KMS-11 (cell line): ENCODE measurements at regions not wholly inside any gene's neighbourhood (a gene's known extent, or its start where the extent isn't known, plus 50 kb on each side); places are given as distances from the start of the nearest gene placed in this dataset.

ENCODE experiments used
- H2AFZ ChIP-seq: fragments of 200-600 bp; sonication (generic); 2 replicates; pipeline ENCODE4 v1.6.1; 2016; ENCODE audit warnings: antibody characterized with exemption, mixed run types, low read depth
- H3K27ac ChIP-seq: fragments of 200-600 bp; sonication (generic); 2 replicates; pipeline ENCODE4 v1.6.1; 2016; ENCODE audit warnings: mild to moderate bottlenecking, mixed run types
- H3K27me3 ChIP-seq: fragments of 200-600 bp; sonication (generic); 2 replicates; pipeline ENCODE4 v1.6.1; 2017; ENCODE audit warnings: mild to moderate bottlenecking, low read depth, mixed run types, moderate library complexity; ENCODE audit not compliant: insufficient read depth
- H3K36me3 ChIP-seq: fragments of 200-600 bp; sonication (generic); 2 replicates; pipeline ENCODE4 v1.6.1; 2017; ENCODE audit warnings: mild to moderate bottlenecking, mixed run types; ENCODE audit not compliant: insufficient read depth
- H3K4me1 ChIP-seq: fragments of 200-600 bp; sonication (generic); 2 replicates; pipeline ENCODE4 v1.6.1; 2016; ENCODE audit warnings: mild to moderate bottlenecking, low read depth, mixed run types; ENCODE audit not compliant: poor library complexity, severe bottlenecking
- H3K4me2 ChIP-seq: fragments of 200-600 bp; sonication (generic); 2 replicates; pipeline ENCODE4 v1.7.0; 2016; ENCODE audit warnings: mild to moderate bottlenecking, mixed run types
- H3K4me3 ChIP-seq: fragments of 200-600 bp; sonication (generic); IDR thresholded peaks from 2 replicates; pipeline ENCODE4 v1.6.1; 2017; ENCODE audit warnings: low read depth, low read length, mixed read lengths; ENCODE audit not compliant: insufficient read depth
- H3K79me2 ChIP-seq: fragments of 200-600 bp; sonication (generic); 2 replicates; pipeline ENCODE4 v1.6.1; 2016; ENCODE audit warnings: low read depth, mixed run types; ENCODE audit not compliant: insufficient read depth
- H3K9ac ChIP-seq: fragments of 200-600 bp; sonication (generic); 2 replicates; pipeline ENCODE4 v1.6.1; 2016; ENCODE audit warnings: mild to moderate bottlenecking, mixed run types
- H4K20me1 ChIP-seq: fragments of 200-600 bp; sonication (generic); 2 replicates; pipeline ENCODE4 v1.6.1; 2016; ENCODE audit warnings: mild to moderate bottlenecking, mixed run types; ENCODE audit not compliant: insufficient read depth
- TF ChIP-seq, protein P1 (sequence below): fragments of 200-600 bp; sonication (generic); conservative IDR thresholded peaks from 2 replicates; pipeline ENCODE4 v1.6.1; 2017; ENCODE audit warnings: low read depth, mild to moderate bottlenecking, antibody characterized with exemption, low read length, moderate library complexity, mixed read lengths

DNA sequence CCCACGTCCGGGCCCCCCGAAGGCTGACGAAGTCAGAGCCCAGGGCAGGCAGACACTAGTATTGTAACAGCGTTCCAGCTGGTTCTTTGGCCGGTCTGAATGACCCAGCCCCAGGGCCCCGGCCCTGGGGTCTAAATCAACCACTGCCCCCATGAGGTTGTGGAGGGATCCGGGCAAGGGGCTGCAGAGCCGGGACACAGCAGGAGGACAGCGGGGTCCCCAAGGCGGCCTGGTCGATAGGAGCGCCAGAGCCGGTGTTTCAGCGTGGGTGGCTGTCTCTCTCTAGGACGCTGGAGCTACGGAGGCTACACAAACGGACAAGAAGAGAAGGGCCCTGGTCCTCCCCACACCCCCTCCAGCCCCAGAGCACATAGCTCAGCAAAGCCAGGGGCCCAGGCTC lies 101.8 kb downstream of the RBFOX3 start:
- no peak overlapping the region for H3K4me3 ChIP-seq
- no peak overlapping the region for H2AFZ ChIP-seq
- no peaks in the 10 kb centered on the region for H3K79me2 ChIP-seq
- TF ChIP-seq, protein P1, sequence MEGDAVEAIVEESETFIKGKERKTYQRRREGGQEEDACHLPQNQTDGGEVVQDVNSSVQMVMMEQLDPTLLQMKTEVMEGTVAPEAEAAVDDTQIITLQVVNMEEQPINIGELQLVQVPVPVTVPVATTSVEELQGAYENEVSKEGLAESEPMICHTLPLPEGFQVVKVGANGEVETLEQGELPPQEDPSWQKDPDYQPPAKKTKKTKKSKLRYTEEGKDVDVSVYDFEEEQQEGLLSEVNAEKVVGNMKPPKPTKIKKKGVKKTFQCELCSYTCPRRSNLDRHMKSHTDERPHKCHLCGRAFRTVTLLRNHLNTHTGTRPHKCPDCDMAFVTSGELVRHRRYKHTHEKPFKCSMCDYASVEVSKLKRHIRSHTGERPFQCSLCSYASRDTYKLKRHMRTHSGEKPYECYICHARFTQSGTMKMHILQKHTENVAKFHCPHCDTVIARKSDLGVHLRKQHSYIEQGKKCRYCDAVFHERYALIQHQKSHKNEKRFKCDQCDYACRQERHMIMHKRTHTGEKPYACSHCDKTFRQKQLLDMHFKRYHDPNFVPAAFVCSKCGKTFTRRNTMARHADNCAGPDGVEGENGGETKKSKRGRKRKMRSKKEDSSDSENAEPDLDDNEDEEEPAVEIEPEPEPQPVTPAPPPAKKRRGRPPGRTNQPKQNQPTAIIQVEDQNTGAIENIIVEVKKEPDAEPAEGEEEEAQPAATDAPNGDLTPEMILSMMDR: no peak
- H3K4me1 ChIP-seq: no peaks in the 10 kb centered on the region
- peaks cover 73% of the 10 kb centered on the region for H3K27me3 ChIP-seq
- no peak overlapping the region for H3K4me2 ChIP-seq
- H4K20me1 ChIP-seq: no peaks in the 10 kb centered on the region
- H3K36me3 ChIP-seq: no peaks in the 10 kb centered on the region
- no peak overlapping the region for H3K9ac ChIP-seq
- no peak overlapping the region for H3K27ac ChIP-seq

DNA sequence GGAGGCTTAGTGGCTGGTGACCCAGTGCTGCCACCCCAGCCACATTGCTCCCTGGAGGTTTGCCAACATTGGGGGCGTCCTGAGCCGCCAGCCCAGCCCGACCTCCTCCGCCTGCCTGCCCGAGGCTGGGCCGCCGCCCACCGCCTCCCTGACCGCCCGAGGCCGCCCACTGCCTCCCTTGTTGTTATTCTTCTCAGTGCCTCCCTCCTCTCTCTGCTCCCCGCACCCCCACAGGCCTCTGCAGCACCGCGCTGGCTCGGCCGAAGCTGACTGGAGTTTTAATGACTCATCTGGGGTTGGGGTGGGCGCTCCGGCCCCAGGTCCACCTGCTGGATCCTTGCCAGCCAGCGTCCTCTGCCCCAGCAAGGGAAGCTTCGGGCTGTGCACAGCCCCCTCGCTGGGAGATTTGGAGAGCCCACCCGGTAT lies 102.5 kb downstream of the RBFOX3 start:
- Histone ChIP-seq H3K4me1 (no peaks in the 10 kb centered on the region), H4K20me1 (no peaks in the 10 kb centered on the region), H3K9ac (no peak overlapping the region), H3K4me3 (no peak overlapping the region), H3K79me2 (no peaks in the 10 kb centered on the region), H3K4me2 (no peak overlapping the region), H2AFZ (no peak overlapping the region), H3K27ac (no peak overlapping the region), H3K36me3 (no peaks in the 10 kb centered on the region), H3K27me3 (peaks cover 80% of the 10 kb centered on the region)
- TF ChIP-seq, protein P1: no peak

DNA sequence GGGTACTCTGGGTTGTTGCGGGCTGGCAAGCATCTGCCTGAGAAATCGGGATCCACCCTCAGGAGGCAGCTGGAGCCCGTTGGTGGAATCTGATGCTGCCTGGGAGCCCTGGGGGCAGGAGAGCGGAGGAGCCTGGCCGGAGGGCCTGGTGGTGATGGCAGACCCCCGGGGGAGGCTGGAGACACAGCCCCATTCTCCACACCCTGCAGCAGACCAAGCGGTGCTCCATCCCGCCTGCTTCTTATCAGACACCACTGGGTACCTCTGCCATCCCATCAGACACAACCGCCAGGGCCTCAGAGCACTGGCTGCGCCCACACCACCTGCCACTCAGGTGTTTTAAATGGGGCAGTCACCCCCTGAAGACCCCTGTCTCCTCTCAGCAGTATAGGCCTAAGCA lies 103.9 kb downstream of the RBFOX3 start:
- Histone ChIP-seq H2AFZ (no peak overlapping the region), H3K4me3 (no peak overlapping the region), H3K9ac (no peak overlapping the region), H3K27me3 (peaks cover 93% of the 10 kb centered on the region), H4K20me1 (no peaks in the 10 kb centered on the region), H3K4me2 (no peak overlapping the region), H3K79me2 (no peaks in the 10 kb centered on the region), H3K4me1 (no peaks in the 10 kb centered on the region), H3K36me3 (no peaks in the 10 kb centered on the region), H3K27ac (no peak overlapping the region)
- TF ChIP-seq, protein P1: no peak

DNA sequence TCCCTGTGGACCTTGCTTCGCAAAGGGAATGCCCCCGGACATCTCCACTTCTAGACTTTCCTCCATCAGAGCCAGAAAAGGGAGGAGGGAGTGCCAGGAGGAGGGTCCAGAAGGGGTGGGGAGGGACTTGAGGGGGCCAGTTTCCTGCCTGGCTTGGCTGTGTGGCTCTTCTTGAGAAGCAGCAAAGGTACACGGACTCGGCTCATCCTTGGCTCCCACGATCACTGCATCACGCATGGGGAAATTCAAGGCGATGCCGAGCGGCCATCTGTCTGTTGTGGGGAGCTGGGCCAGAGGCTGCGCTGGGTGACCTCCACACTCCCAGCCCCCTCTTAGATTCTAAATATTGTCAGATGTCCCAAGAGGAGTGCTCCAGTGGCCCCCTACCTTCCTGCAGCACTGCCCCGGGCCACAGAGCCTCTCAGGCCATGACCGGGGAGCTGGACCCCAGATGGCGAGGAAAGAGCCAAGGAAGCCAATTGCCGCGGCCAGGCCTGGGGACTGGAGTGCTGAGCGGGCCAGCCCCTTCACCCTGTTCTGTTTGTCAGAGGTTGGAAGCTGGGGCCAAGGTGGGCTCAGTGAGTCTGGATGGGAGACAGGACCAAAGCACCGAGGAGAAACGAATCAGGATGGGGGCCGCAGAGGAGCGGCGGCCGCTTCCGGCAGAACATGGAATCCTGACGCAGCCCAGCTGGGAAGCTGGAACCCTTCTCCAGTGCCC lies 104.5 kb downstream of the RBFOX3 start:
- Histone ChIP-seq H3K36me3 (no peaks in the 10 kb centered on the region), H3K9ac (no peak overlapping the region), H3K4me2 (no peak overlapping the region), H3K27ac (no peak overlapping the region), H3K79me2 (no peaks in the 10 kb centered on the region), H2AFZ (no peak overlapping the region), H3K4me3 (no peak overlapping the region), H3K27me3 (peaks cover 99% of the 10 kb centered on the region), H3K4me1 (no peaks in the 10 kb centered on the region), H4K20me1 (no peaks in the 10 kb centered on the region)
- TF ChIP-seq, protein P1: no peak
